GM18520 (cell line): ENCODE measurements at regions not wholly inside any gene's neighbourhood (a gene's known extent, or its start where the extent isn't known, plus 50 kb on each side); places are given as distances from the start of the nearest gene placed in this dataset.

Source experiments
- ATAC-seq: cut with Tn5 transposase; IDR thresholded peaks from one replicate; pipeline ENCODE4 v1.9.1; 2021; ENCODE audit not compliant: unreplicated experiment

DNA sequence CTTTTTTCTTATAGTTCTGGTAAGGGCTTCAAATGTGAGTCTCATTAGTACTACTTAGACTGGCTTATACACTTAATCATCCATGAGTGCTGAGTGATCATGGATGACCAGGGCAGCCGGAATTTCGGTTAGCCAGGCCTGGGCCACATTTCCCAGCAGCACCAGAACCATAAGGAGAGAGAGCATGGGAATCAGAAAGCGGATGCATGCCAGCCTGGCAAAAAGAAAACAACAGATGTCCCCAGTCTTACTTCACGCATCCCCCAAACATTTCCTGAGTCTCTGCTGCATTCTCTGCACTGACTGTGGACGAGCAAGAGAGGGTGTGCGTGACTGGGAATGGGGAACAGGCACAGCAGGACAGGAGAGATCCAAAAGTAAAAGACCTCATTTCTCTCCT, 371.1 kb upstream of the ZNF608 start:
- no peak for ATAC-seq

DNA sequence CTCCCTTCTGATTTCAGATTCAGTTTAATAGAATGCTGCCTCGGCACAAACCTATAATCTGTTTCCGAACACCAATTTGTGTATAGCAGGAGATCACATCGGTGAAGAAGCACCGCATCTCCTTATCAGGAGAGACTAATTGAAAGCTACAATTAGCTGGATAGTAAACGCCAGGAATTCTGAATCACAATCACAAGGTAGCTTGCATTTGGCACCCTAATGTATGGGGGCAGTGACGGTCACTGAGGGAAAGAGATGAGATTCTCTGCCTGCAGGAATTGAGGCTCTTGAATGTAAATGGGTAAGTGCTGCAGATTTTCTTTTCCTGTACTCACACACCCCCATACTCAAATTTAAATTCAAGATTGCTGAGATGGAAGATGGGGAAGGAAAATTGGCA, 373.6 kb upstream of the ZNF608 start:
- no peak for ATAC-seq

DNA sequence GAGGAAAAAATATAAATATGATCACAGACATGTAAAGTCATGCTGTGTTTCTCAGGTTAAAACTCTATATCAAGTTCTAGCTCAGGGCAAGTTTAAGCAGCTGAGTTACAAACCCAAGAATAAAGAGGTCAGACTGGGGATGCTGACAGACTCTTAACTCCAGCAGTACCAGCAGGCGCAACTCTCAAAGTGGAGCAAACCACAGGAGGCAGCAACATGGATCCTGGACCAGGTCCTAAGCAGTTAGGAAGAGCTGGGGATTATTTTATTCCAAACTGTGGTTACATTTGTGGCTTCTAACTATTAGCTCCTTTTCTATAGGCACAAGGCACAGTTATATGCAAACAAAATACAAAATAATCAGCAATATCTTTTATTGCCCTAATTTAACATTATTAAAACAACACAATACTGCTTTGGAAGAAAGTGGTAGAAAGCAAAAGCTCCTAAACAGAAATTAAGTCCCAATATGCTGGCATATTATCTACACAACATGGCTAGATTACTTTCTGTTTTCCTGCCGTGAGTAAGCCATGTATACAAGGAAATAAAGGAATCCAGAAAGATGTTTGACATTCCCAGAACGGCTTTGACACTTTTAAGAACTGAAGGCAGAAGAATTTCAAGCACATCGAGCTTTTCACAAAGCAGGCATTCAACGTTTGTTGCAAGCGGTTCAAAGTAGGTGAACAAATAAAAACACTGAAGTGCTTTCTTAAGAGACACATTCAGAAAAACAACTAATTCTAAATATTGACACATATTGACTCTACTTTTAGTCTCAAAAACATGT, 378.8 kb upstream of the ZNF608 start:
- no peak for ATAC-seq

DNA sequence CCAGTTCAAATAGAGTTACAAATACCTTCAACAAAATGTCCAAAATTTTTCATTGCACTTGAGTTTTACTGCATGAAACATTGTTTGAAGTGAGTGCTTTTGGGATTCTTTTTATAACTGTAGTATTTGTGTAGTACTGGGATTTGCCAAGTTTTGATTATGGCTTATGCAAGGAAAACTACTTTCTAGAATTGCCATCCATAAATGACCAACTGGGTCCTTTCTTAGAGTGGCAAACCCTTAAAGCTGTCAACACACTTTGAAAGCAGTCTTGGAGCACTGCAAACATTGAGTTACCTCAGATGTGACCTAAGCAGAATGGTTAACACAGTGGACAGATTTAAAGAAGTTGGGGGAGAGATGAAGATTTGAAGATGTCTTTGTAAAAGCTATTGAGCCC, 379.6 kb upstream of the ZNF608 start:
- no peak for ATAC-seq

DNA sequence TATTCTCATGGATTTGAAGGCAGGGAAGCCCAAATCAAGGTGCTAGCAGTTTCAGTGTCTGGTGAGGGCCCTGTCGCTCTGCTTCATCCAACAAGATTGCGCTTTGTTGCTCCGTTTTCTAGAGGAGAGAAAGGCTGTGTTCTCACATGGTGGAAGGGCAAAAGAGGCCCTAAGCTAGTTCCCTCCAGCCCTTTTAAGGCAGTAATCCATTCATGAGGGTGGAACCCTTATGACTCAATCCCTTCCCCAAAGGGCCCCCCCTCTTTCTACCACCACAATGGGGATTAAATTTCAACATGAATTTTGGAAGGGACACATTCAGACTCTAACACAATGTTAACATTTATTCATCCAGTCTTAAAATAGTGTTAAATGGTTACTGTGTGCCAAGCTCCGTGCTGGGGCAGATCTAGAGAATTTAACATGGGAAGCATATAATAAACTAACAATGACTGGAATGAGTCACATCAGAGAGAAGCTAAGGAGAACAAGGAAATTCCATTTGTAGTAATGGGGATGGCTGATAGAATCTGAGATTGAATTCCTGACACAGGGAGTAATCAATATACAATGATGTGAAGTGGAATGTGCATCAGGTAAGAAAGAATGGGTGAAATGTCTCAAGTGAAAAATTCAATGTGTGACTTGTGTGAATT, 382.8 kb upstream of the ZNF608 start:
- no peak for ATAC-seq

DNA sequence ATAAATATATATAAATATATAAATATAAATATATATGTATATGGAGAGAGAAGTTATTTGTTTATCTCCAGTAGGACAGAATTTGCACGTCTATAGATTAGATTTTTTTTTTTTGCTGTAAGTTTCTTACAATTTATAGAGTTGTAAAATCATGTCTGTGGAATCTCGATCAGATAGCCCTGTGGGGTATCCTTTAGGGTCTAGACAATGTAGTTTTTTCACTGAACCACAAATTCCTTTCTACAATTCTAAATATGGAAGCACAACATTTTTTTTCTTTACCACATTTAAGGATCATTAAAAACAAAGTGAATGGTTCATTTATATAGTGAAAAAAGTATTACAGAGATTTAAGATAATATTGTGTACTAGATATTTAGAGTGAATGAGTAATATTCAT, 384.2 kb upstream of the ZNF608 start:
- no peak for ATAC-seq

DNA sequence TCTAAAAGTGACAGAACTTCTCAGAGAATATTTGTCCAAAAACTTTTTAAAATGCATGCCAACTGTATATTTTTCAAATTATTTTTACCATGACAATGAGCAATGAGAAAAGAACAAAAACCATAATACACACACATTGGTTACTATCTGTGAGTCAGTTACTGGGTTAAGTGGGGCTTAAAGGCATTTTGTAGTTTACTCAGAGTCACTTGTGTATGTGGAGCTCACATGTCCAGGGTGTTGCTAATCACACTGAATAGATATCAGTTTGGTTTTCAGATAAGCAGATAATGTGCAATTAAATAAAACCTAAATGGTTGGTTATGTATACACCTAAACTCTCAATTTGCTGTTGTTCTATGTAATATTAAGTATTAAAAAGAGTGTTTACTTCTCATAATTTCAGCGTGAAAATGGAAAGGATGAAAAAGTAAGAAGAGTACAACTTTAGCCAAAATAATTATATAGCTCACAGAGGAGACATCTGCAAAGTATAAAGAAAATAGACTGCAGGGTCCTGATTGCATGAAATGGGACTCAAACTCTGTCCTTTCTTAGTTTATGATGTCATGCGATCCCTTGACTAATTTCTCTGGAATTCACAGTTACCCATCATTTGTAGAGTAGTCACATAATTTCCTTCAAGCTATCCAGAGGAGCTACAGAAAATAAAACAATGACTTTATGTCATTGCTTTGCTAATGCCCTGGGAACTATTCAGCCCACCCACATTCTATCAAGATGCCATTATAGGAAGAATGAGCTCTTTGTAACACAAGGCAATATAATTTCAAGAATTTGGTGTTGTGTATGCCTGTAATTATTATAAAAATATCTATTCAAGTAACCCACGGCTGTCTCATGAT, 388.0 kb upstream of the ZNF608 start:
- ATAC-seq = no peak

DNA sequence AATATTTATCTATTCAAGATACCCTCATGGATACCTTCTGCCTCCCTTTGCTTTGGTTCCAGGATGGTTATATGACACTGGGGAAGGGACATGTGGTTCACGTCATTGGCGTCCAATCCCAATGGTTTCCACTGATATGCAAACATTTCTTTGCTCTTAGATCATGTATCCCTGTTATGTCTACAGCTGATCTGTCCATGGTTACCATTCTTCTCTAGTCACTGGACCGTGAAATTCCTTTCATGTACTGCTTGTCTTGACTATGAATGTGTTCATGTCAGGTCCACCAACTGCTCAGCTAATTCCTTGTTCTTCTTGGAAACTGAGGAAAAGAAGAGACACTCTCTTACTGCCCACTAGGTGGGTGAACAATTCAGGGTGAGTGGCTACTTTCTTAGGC, 391.1 kb upstream of the ZNF608 start:
- ATAC-seq = no peak

DNA sequence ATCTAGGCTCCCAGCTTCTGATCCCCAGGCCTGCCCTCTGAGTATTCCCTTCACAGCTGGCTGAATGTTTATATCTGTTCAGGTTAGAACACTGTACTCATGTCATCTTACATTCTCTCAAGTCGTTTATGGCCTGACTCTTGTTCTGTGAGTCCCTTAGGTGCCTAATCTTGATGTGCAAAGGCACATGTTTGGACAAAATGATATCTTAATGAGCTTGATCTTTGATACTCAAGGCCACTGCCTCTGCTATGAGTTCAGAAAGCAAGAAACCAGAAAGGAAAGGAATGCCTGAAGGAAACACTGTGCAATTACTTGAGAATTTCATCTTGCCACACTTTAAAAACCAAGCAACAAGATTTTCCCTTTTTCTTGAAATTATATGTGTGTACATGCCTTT, 391.8 kb upstream of the ZNF608 start:
- ATAC-seq = no peak

DNA sequence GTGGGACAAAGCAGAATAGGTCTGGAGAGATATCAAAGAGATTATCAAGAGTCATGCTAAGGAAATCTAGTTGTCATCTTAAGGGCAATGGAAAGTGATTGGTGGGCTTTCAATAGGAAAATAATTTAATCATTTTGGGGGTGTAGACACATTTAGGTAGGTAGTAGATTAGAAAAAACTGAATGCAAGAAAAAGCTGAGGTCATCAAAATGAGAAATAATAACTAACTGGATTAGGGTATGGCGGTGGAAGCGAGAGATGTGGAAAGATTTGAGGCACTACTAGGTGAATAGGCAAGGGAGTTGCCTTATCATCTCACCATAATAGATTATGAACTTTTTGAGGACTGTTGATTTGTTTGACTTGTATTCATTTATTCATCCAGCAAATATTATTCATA, 393.2 kb upstream of the ZNF608 start:
- no peak for ATAC-seq

DNA sequence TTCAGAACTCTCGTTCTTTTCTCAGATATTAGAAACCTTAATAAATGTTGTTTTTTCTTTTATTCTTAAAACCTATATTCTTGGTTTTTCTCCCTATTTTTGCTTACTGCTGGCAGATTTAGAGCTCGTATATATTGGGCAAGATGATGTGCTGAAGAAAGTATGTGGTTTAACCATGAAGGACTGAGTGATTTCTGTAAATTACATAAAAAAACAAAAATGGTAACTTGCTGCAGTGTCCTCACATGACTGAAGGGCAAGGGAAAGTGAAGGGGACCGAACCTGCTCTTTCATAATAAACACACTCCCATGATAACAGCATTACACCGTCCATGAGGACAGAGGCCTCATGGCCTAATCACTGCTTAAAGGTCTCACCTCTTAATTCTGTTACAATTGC, 393.8 kb upstream of the ZNF608 start:
- no peak for ATAC-seq

DNA sequence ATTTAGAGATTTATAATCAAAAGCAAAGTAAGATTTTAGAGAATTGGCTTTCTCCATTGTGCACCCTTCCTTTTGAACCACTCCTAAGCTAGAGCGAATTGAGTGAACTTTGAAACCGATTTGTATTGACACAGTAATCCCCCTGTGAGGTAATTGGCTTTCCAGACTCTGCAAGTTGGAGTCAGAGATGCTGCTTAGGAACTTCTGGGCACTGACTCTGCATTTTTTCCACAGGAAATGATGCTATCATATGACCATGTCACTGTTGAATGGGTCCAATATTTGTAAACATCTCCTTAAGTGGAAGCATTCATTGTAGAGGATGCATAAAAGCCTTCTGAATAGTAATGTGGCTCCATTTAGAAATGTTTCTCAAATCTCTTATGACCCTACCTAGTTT, 394.4 kb upstream of the ZNF608 start:
- no peak for ATAC-seq

DNA sequence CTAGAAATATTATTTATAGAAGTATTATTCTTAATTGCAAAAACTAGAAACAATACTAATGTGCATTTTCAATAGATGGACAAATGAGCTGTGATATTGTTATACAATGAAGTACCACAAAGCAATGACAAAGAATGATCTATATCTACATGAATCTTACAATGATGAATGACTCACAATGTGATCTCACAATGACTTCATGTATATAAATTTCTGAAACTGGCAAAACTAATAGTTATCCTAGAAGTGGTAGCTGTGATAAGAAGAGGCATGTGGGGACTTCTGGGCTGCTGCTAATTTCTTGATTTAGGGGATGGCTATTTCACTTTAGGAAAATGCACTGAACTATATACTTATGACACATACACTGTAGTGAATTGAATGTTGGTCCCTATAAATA, 396.0 kb upstream of the ZNF608 start:
- no peak for ATAC-seq

DNA sequence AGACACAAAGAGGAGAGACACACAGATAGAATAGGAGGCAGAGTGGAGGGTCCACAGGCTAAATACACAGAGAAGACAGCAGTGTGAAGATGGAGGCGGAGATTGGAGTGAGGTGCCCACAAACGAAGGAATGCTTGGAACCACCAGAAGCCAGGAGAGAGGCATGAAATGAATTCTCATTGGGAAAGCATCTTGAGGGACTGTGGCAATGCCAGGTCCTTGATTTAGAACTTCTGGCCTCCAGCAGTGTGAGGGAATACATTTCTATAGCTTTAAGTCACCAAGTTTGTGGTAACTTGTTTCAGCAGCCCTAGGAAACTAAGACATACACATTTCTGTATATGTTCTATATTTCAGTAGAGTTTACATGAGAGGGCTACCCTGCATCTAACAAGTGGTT, 396.6 kb upstream of the ZNF608 start:
- no peak for ATAC-seq

DNA sequence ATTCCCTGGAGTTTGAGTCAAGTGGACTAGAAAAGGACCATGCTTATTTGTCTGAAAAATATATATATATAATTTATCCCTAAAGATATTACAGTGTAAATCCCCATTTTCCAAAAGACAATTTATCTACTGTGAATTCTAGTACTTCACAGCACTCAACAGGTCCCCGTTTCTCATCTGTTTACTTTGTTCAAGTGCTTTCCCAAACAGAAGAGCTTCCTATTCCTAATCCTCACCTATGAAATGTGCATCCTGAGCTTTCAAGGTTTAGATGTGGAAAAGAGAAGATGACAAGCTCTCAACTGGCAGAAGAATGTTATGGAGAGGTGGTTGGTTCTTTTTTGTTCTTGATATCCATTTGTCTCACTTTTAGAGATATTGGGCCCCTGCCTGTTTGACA, 401.6 kb upstream of the ZNF608 start:
- no peak for ATAC-seq

DNA sequence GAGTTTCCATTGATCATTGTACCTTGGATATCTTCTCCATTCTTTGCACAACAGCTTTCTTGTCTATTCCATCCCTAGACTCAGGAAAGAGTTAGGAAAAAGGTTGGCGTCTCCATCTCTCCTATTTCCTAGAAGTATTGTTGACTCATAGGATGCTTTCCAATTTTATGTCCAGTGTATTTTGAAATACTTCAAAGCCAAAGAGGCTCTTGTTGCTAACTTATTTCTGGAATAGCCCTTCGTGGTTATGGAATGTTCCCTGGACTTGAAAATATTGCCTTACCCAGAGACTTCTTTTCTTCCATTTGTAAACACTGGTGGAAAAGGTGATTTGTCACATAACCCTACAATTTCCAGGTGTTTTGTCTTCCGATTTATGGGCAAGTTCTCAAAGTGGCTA, 402.3 kb upstream of the ZNF608 start:
- ATAC-seq = no peak

DNA sequence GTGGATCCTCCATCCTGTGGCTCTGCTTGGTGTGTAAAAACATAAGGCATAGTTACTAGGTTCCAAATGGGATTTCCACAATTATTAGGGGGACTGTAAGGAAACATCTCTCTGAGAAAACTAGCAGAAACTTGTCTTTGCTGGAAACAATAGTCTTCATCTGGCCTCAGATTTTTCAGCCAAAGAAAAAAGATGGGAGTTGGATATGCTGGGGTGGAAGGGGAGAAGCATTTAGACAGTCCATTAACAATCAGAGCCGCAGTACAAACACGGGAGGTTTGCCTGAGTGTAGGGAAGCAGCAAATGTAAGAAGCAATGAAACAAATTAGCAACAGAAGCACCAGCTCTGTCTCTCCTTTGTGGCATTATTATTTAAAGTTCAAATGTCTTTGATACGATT, 402.7 kb upstream of the ZNF608 start:
- ATAC-seq = no peak

DNA sequence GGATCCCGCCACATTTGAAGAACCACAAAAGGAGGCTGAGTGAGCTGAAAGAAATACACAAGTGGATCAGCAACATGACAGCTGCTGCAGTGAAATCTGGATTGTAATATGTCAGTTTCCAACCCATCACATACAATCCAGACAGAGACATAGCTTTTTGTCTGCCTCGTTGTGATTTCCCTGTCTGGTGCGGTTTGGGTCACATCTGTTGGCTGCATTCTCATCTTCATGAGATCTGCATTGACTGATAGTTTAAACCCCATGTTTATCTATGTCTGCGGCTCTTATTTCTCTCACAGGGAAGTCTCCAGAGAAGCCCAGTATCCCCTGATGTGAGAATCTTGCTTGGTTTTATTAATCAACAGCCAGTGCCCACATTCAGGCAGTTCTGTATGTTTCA, 403.1 kb upstream of the ZNF608 start:
- ATAC-seq = no peak

DNA sequence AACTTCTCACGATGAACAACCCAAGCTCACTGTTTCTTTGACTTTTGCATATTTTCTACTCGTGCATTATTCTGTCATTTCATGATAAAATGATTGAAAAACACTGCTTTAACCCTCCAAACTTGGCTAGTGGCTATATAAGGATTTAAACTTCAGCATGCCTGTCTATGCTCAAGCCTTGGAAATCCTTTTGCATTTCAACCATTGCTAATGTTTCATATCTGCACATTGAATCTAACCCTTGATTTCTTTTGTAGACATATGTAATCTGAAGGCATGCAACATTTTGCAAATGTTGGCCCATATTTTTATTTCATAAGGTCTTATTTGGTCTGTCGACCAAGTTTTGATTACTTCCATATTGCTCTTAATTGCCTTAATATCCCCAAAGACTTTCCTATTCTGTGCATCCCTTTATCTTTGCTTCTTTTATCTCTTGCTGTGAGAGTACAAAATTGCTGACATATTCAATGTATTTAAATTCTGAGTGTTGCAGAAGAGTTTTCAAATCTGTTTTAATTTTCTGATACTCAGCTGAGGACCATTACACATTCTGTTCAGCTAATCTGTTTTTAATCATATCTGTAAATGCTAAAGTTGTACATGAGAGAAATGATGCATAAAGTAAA, 403.7 kb upstream of the ZNF608 start:
- no peak for ATAC-seq

DNA sequence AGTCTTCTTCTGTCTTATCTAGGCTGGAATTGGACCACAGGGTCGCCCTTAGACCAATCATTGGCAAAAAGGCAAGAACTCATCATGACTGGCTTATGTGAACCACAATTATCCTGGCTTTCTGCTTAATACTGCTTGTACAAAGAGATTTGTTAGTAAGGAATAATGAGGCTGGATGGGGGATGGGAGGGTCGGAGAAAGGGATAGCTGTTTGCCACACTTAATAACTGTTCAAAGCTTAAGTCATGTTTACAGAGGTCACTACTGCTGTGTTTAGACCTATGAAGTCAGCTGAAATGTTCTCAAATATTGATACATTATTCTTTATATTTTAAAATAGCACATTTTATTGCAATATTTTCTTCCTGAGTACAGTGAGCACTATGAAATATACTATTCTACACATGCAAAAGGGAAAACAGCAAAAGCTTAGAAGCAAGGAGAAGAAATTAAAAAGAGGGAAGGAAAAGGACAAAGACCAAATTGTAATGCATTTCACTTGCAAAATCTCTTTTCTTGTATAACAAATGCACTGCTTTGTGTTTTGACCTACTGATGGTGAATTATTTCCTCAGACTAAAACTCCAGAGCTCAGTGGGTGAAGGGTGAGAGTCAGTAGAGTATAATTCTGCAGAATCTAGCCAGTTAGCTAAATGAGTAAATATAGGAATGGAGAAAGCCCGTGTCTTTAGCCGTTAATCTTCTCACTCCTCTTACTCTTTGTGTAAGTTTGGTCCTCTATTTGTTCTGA, 404.9 kb upstream of the ZNF608 start:
- no peak for ATAC-seq

DNA sequence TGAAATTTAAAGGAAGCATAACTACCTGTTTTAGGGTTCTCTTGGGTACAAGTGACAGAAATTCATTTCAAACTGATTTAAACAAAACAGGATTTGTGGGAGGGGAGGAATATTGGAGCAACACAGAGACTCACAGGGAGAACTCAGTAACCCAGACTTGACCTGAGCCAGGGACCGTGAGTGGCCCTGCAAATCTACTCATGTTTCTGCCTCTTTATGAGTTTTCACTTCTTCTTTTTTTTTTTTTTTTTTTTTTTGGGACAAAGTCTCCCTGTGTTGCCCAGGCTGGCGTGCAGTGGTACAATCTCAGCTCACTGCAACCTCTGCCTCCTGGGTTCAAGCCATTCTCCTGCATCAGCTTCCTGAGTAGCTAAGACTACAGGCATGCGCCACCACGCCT, 405.6 kb upstream of the ZNF608 start:
- ATAC-seq = no peak
